Activated B cell treated with CpG ODN at 0.5 μM for 24 hours (primary cell): ENCODE measurements at regions not wholly inside any gene's neighbourhood (a gene's known extent, or its start where the extent isn't known, plus 50 kb on each side); places are given as distances from the start of the nearest gene placed in this dataset.

Experiments
- ATAC-seq: fragments of 200-7000 bp; cut with Tn5 transposase; one replicate; pipeline ENCODE4 v1.10.0; 2021; ENCODE audit warnings: low read depth, mild to moderate bottlenecking, moderate library complexity
- CTCF ChIA-PET: fragments of 350-600 bp; sonication (Branson Sonifier 250); formaldehyde crosslinking; loops from one replicate; lab custom pipeline; 2021; ENCODE audit warnings: antibody characterized with exemption; lab: Charles Lee
- POLR2A ChIA-PET: fragments of 350-600 bp; sonication (Branson Sonifier 250); formaldehyde crosslinking; loops from one replicate; lab custom pipeline; 2021; ENCODE audit warnings: antibody characterized with exemption; lab: Charles Lee
- DNase-seq: peaks from one replicate; pipeline ENCODE4 v3.0.0; 2022
- H3K27ac Mint-ChIP-seq: one replicate; pipeline ENCODE4 v1.8.0; 2020; ENCODE audit warnings: mixed read lengths
- H3K27me3 Mint-ChIP-seq: one replicate; pipeline ENCODE4 v1.8.0; 2021; ENCODE audit warnings: mixed read lengths
- H3K36me3 Mint-ChIP-seq: one replicate; pipeline ENCODE4 v1.8.0; 2021; ENCODE audit warnings: low read depth, mixed read lengths
- H3K4me1 Mint-ChIP-seq: one replicate; pipeline ENCODE4 v1.8.0; 2021; ENCODE audit warnings: mixed read lengths
- H3K4me3 Mint-ChIP-seq: one replicate; pipeline ENCODE4 v1.8.0; 2020; ENCODE audit warnings: mild to moderate bottlenecking, mixed read lengths
- H3K9me3 Mint-ChIP-seq: one replicate; pipeline ENCODE4 v1.8.0; 2020; ENCODE audit warnings: mixed read lengths
- intact Hi-C: fragments of 100-400 bp; cut with micrococcal nuclease; formaldehyde crosslinking; loops from one replicate; pipeline ENCODE4 v1.15.1; 2024
- TF ChIP-seq, protein P1 (sequence below): fragments of 200-600 bp; IDR thresholded peaks from one replicate; pipeline ENCODE4 v1.8.0; 2022; ENCODE audit warnings: antibody characterized with exemption, mild to moderate bottlenecking

DNA sequence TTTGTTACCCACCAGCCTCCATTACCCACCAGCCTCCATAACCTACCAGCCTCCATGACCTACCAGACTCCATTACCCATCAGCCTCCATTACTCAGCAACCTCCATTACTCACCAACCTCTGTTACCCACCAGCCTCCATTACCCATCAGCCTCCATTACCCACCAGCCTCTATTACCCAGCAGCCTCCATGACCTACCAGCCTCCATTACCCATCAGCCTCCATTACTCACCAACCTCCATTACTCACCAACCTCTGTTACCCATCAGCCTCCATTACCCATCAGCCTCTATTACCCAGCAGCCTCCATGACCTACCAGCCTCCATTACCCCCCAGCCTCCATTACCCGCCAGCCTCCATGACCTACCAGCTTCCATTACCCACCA lies 133.3 kb upstream of the HS6ST1 start:
- ChIA-PET CTCF (no interaction called here), POLR2A (no interaction called here)
- H3K4me3 Mint-ChIP-seq: no peak overlapping the region
- TF ChIP-seq, protein P1, sequence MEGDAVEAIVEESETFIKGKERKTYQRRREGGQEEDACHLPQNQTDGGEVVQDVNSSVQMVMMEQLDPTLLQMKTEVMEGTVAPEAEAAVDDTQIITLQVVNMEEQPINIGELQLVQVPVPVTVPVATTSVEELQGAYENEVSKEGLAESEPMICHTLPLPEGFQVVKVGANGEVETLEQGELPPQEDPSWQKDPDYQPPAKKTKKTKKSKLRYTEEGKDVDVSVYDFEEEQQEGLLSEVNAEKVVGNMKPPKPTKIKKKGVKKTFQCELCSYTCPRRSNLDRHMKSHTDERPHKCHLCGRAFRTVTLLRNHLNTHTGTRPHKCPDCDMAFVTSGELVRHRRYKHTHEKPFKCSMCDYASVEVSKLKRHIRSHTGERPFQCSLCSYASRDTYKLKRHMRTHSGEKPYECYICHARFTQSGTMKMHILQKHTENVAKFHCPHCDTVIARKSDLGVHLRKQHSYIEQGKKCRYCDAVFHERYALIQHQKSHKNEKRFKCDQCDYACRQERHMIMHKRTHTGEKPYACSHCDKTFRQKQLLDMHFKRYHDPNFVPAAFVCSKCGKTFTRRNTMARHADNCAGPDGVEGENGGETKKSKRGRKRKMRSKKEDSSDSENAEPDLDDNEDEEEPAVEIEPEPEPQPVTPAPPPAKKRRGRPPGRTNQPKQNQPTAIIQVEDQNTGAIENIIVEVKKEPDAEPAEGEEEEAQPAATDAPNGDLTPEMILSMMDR: no peak
- H3K36me3 Mint-ChIP-seq: no peaks in the 10 kb centered on the region
- ATAC-seq (no peak), DNase-seq (no peak)
- H3K27me3 Mint-ChIP-seq: peaks cover 22% of the 10 kb centered on the region
- no peak overlapping the region for H3K27ac Mint-ChIP-seq
- intact Hi-C loops: no loop called here
- H3K9me3 Mint-ChIP-seq: no peaks in the 10 kb centered on the region
- H3K4me1 Mint-ChIP-seq: no peaks in the 10 kb centered on the region

- Mint-ChIP-seq H3K27me3 (peaks cover 27% of the 10 kb centered on the region), H3K4me3 (no peak overlapping the region), H3K4me1 (no peaks in the 10 kb centered on the region), H3K9me3 (no peaks in the 10 kb centered on the region), H3K27ac (no peak overlapping the region), H3K36me3 (no peaks in the 10 kb centered on the region)
- TF ChIP-seq, protein P1: no peak
- POLR2A ChIA-PET: no interaction called here
- DNase-seq: no peak
- intact Hi-C loops: no loop called here
- no peak for ATAC-seq
- CTCF ChIA-PET: no interaction called here
These were observed 134.2 kb upstream of the HS6ST1 start for GRCh38 chr2:128452536-128453530.

GRCh38 chr2:128454980-128455720 lies 136.5 kb upstream of the HS6ST1 start:
- intact Hi-C loops: no loop called here
- ATAC-seq (no peak), DNase-seq (no peak)
- ChIA-PET POLR2A (no interaction called here), CTCF (no interaction called here)
- Mint-ChIP-seq H3K4me1 (no peaks in the 10 kb centered on the region), H3K27ac (no peak overlapping the region), H3K27me3 (peaks cover 28% of the 10 kb centered on the region), H3K9me3 (peaks cover 2% of the 10 kb centered on the region), H3K36me3 (no peaks in the 10 kb centered on the region), H3K4me3 (no peak overlapping the region)
- TF ChIP-seq, protein P1: no peak

DNA sequence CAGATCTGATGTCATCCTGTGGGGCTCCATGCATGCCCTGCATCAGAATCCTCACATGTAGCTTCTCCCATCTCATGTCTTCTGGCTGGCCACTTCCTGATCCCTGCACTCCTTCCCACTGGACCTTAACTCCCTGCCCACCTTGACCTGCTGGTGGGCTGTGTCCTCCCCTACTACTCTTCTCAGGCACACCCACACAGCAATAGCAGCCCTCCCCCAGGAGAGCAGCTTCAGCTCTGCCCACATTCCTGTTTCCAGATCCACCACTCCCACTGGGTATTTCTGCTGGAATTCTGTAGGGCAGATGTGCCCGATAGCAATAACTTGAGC lies 137.0 kb upstream of the HS6ST1 start:
- Mint-ChIP-seq H3K27me3 (peaks cover 28% of the 10 kb centered on the region), H3K4me1 (no peaks in the 10 kb centered on the region), H3K4me3 (no peak overlapping the region), H3K27ac (no peak overlapping the region), H3K9me3 (peaks cover 2% of the 10 kb centered on the region), H3K36me3 (no peaks in the 10 kb centered on the region)
- ChIA-PET CTCF (no interaction called here), POLR2A (no interaction called here)
- no peak for DNase-seq
- TF ChIP-seq, protein P1: no peak
- ATAC-seq: no peak
- intact Hi-C loops: no loop called here

DNA sequence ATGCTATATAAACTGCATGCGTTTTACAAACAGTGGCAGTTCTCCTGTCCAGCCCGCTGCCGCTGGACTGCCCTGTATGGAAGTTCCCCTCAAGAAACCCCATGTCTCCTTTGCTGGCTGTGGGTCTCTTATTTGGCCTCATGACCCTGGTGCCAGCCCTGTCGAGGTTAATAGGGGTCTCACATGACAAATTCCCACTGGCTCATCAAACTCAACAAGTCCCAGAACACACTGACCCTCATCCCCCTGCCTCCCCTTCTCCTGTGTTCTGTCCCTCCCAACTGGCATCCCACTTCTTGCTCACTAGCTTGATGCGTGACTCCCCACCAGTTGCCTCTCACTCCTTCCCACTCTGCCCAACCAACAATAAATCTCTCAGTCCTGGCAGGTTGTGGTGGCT lies 137.6 kb upstream of the HS6ST1 start:
- H3K27me3 Mint-ChIP-seq: peaks cover 28% of the 10 kb centered on the region
- TF ChIP-seq, protein P1: no peak
- no peak for DNase-seq
- ChIA-PET POLR2A (no interaction called here), CTCF (no interaction called here)
- peaks cover 2% of the 10 kb centered on the region for H3K9me3 Mint-ChIP-seq
- no peaks in the 10 kb centered on the region for H3K4me1 Mint-ChIP-seq
- H3K27ac Mint-ChIP-seq: no peak overlapping the region
- no peak for ATAC-seq
- no peaks in the 10 kb centered on the region for H3K36me3 Mint-ChIP-seq
- no peak overlapping the region for H3K4me3 Mint-ChIP-seq
- intact Hi-C loops: no loop called here
